CD4-positive, alpha-beta T cell (primary cell): ENCODE measurements at regions not wholly inside any gene's neighbourhood (a gene's known extent, or its start where the extent isn't known, plus 50 kb on each side); places are given as distances from the start of the nearest gene placed in this dataset.

Source experiments
- ATAC-seq: fragments of 200-7000 bp; cut with Tn5 transposase; one replicate; pipeline ENCODE4 v1.10.0; 2022; ENCODE audit warnings: mild to moderate bottlenecking; ENCODE audit not compliant: poor library complexity
- CTCF ChIA-PET: fragments of 350-600 bp; sonication (Branson Sonifier 250); formaldehyde crosslinking; loops from one replicate; lab custom pipeline; 2021; ENCODE audit warnings: antibody characterized with exemption, inconsistent platforms; lab: Charles Lee
- POLR2A ChIA-PET: fragments of 350-600 bp; sonication (Branson Sonifier 250); formaldehyde crosslinking; loops from one replicate; lab custom pipeline; 2021; ENCODE audit warnings: antibody characterized with exemption, inconsistent platforms; lab: Charles Lee
- DNase-seq, 14 experiments: peaks; one replicate each; pipeline ENCODE4 v3.0.0-alpha.2; 2013 to 2020; ENCODE audit warnings: mixed read lengths in 2 of 14
- H3K27ac ChIP-seq, 2 donors: one replicate each; pipeline versions ENCODE4 v1.5.1 to v1.7.0; 2013; ENCODE audit warnings: low read length in 2 of 2, low read depth in 1 of 2, mild to moderate bottlenecking in 1 of 2
- H3K27me3 ChIP-seq, 2 experiments: 1 replicate in 1 of 2; 2 replicates in 1 of 2; pipeline versions ENCODE4 v1.6.1 to v1.7.0; 2013; ENCODE audit warnings: low read length in 2 of 2, control low read depth in 1 of 2, mild to moderate bottlenecking in 1 of 2, moderate library complexity in 1 of 2; ENCODE audit not compliant: insufficient read depth in 2 of 2, control insufficient read depth in 1 of 2
- H3K36me3 ChIP-seq: one replicate; pipeline ENCODE4 v1.6.1; 2013; ENCODE audit warnings: low read length, control low read depth; ENCODE audit not compliant: insufficient read depth
- H3K4me1 ChIP-seq: one replicate; pipeline ENCODE4 v1.6.1; 2013; ENCODE audit warnings: low read length, control low read depth; ENCODE audit not compliant: insufficient read depth
- H3K4me3 ChIP-seq: one replicate; pipeline ENCODE4 v1.5.1; 2013; ENCODE audit warnings: mild to moderate bottlenecking, low read length, moderate library complexity
- H3K9me3 ChIP-seq, 2 experiments: 1 replicate in 1 of 2; 2 replicates in 1 of 2; pipeline versions ENCODE4 v1.6.1 to v1.7.0; 2013; ENCODE audit warnings: low read length in 2 of 2, mild to moderate bottlenecking in 2 of 2, control low read depth in 1 of 2, moderate library complexity in 1 of 2; ENCODE audit not compliant: control insufficient read depth in 1 of 2, insufficient read depth in 1 of 2
- H3K27ac Mint-ChIP-seq: one replicate; pipeline ENCODE4 v1.8.0; 2020; ENCODE audit warnings: mixed read lengths
- H3K27me3 Mint-ChIP-seq: one replicate; pipeline ENCODE4 v1.8.0; 2021; ENCODE audit warnings: mixed read lengths
- H3K36me3 Mint-ChIP-seq: one replicate; pipeline ENCODE4 v1.8.0; 2021; ENCODE audit warnings: low read depth, mixed read lengths
- H3K4me1 Mint-ChIP-seq: one replicate; pipeline ENCODE4 v1.8.0; 2021; ENCODE audit warnings: low read depth, mixed read lengths
- H3K4me3 Mint-ChIP-seq: one replicate; pipeline ENCODE4 v1.8.0; 2020; ENCODE audit warnings: mild to moderate bottlenecking, mixed read lengths
- H3K9me3 Mint-ChIP-seq: one replicate; pipeline ENCODE4 v1.8.0; 2020; ENCODE audit warnings: mixed read lengths
- intact Hi-C, 2 experiments: fragments of 100-400 bp; cut with DNase I in 1 of 2; cut with micrococcal nuclease in 1 of 2; formaldehyde crosslinking; loops; one replicate each; pipeline versions ENCODE4 v1.15.1 to v1.9.0; 2023 to 2025; cut with DNase I, micrococcal nuclease
- TF ChIP-seq, protein P1 (sequence below): fragments of 200-600 bp; IDR thresholded peaks from one replicate; pipeline ENCODE4 v1.8.0; 2022; ENCODE audit warnings: antibody characterized with exemption, mild to moderate bottlenecking

DNA sequence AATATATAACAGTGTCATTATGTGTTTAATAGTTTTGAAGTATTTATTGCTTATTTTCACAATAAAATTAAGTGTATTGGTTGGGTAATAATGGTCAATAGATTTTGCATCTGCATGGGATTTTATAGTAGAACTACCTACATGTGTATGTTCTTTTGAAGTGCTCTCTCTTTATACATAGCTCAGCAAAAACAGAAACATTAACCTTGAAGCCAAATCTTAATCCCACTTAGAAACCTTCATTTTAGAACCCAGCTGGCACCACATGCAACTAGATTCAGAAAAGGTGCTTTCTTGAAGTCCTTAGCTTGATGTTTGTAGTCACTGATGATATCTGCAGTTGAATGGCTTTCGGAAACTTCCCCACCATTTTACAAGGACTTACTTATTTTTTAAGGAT is 146.9 kb upstream of the IL12A start:
- TF ChIP-seq, protein P1, sequence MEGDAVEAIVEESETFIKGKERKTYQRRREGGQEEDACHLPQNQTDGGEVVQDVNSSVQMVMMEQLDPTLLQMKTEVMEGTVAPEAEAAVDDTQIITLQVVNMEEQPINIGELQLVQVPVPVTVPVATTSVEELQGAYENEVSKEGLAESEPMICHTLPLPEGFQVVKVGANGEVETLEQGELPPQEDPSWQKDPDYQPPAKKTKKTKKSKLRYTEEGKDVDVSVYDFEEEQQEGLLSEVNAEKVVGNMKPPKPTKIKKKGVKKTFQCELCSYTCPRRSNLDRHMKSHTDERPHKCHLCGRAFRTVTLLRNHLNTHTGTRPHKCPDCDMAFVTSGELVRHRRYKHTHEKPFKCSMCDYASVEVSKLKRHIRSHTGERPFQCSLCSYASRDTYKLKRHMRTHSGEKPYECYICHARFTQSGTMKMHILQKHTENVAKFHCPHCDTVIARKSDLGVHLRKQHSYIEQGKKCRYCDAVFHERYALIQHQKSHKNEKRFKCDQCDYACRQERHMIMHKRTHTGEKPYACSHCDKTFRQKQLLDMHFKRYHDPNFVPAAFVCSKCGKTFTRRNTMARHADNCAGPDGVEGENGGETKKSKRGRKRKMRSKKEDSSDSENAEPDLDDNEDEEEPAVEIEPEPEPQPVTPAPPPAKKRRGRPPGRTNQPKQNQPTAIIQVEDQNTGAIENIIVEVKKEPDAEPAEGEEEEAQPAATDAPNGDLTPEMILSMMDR = no peak
- Mint-ChIP-seq H3K27me3 (peaks cover 45% of the 10 kb centered on the region), H3K4me1 (no peaks in the 10 kb centered on the region), H3K4me3 (no peak overlapping the region), H3K27ac (no peak overlapping the region), H3K36me3 (no peaks in the 10 kb centered on the region), H3K9me3 (no peaks in the 10 kb centered on the region)
- Histone ChIP-seq H3K27me3 (peaks cover 5 to 7% of the 10 kb centered on the region in 2 experiments), H3K36me3 (no peaks in the 10 kb centered on the region), H3K27ac (no peak overlapping the region), H3K4me3 (no peak overlapping the region), H3K9me3 (peaks cover 0 to 4% of the 10 kb centered on the region in 2 experiments), H3K4me1 (no peaks in the 10 kb centered on the region)
- ATAC-seq (no peak), DNase-seq (no peak)
- POLR2A ChIA-PET = no interaction called here
- intact Hi-C loops = no loop called here
- CTCF ChIA-PET = no interaction called here

DNA sequence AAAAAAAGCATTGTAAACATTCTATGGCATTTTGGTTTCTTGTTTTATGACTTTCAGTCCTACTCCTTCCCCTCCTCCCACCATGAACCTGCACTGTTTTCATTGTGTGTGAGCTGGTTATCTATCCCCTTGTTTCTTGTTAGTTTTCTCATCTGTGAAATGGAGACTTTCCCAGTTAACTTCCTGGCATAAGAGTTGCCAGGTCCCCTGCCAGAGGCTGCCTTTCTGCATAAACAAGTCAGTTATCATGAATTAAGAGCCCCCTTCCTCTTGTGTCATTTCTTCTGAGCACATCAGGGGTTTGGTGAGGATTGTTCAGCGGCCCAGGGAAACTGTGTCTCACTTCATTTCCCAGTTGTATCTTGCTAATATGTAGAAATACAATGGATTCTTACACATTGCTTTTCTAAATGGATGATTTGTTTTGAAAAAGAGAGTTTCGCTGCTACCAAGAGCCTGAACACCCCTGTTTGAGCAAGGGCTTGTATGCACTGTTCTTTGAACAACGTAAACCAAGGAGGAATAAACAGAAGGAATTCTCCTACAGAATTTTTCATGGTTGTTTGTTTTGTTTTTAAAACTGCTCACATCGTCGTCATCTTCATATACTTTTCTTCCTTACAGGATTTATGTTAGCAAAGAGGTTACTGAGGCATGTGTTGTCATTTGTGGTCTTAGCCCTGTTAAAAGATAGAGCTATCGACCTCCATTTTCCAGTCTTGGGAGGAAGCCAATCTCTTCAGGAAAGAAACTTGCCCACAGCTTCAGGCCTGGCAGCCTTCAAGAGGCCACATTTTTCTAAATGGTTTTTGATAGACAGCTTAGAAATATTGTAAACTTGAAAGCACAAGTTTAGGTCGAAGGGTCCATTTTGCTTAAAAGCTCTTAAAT is 144.6 kb upstream of the IL12A start:
- ChIA-PET POLR2A (no interaction called here), CTCF (no interaction called here)
- H3K27ac ChIP-seq = no peak overlapping the region
- intact Hi-C loops = no loop called here
- H3K36me3 Mint-ChIP-seq = no peaks in the 10 kb centered on the region
- no peak overlapping the region for H3K4me3 ChIP-seq
- H3K4me1 Mint-ChIP-seq = no peaks in the 10 kb centered on the region
- TF ChIP-seq, protein P1 = no peak
- no peak overlapping the region for H3K4me3 Mint-ChIP-seq
- H3K9me3 ChIP-seq = peaks cover 0 to 4% of the 10 kb centered on the region in 2 experiments
- H3K9me3 Mint-ChIP-seq = no peaks in the 10 kb centered on the region
- no peak for ATAC-seq
- H3K4me1 ChIP-seq = no peaks in the 10 kb centered on the region
- H3K27me3 ChIP-seq = peaks cover 5 to 7% of the 10 kb centered on the region in 2 experiments
- no peak overlapping the region for H3K27ac Mint-ChIP-seq
- H3K36me3 ChIP-seq = no peaks in the 10 kb centered on the region
- H3K27me3 Mint-ChIP-seq = peaks cover 40% of the 10 kb centered on the region
- no peak for DNase-seq

DNA sequence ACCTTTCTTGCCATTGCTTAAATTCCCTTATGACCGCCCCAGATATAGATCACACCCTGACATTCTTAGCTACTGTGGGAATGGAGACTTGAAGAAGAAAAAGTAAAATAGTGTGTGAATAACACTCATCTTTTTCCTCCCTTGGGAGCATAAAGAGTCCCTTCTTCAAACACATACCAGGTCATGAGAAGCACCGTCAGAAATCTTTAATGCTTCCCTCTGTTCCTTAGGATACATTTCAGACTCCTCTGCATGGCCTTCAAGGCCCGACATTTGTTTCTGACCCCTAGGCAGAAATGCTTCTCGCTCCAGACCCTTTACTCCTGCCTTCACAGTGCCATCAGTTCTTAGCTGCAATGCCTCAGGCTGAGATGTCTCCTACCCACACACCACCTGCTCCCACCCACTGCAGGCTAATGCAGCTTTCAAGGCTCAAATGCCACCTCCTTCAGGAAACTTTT is 143.8 kb upstream of the IL12A start:
- ChIA-PET CTCF (no interaction called here), POLR2A (no interaction called here)
- H3K27ac ChIP-seq = no peak overlapping the region
- no peak overlapping the region for H3K27ac Mint-ChIP-seq
- H3K36me3 ChIP-seq = no peaks in the 10 kb centered on the region
- intact Hi-C loops = loop anchor here in 1 of 2 experiments (5.0 kb wide), 1 partner anchor 742 kb away; no protein-coding TSS in a partner anchor
- peaks cover 0 to 3% of the 10 kb centered on the region in 2 experiments for H3K9me3 ChIP-seq
- no peaks in the 10 kb centered on the region for H3K9me3 Mint-ChIP-seq
- DNase-seq = no peak
- no peaks in the 10 kb centered on the region for H3K4me1 ChIP-seq
- no peak overlapping the region for H3K4me3 Mint-ChIP-seq
- TF ChIP-seq, protein P1 = no peak
- peaks cover 4 to 6% of the 10 kb centered on the region in 2 experiments for H3K27me3 ChIP-seq
- H3K27me3 Mint-ChIP-seq = peaks cover 37% of the 10 kb centered on the region
- H3K4me1 Mint-ChIP-seq = no peaks in the 10 kb centered on the region
- no peak overlapping the region for H3K4me3 ChIP-seq
- H3K36me3 Mint-ChIP-seq = no peaks in the 10 kb centered on the region
- ATAC-seq = no peak
